AG08395 (cell line): ENCODE measurements at regions not wholly inside any gene's neighbourhood (a gene's known extent, or its start where the extent isn't known, plus 50 kb on each side); places are given as distances from the start of the nearest gene placed in this dataset.
"Not testable (repeated sequence)": the region's sequence is repeated elsewhere in the genome, so short reads cannot be mapped to it uniquely, and the experiment has no call there.

Experiments used
- DNase-seq: peaks from one replicate; pipeline ENCODE4 v3.0.0; 2012; ENCODE audit warnings: mixed read lengths, low spot score

DNA sequence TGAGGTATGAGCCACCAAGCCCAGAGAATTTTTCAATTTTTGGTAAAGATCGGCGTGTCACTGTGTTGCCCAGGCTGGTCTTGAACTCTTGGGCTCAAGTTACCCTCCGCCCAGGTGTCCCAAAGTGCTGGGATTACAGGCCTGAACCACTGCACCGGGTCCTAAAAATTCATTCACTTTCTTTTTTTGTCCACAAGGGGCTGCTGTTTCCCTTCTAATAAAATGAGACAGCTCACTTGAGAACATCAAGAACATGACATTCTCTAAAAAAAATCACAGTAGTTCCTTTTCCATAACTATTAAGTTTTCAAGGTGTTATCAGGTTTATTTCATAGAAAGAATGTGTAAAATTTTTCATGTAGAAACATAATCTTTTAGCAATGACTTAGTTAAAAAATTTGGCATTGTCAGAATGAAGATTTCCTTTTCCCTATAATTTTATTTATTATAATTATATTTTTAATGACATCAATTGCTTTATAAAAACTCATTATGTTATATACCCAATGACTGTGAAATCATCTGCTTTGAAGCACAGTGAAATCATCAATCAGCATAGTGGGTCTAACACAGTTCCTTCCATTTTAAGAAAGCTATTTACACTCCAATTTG lies 1723.8 kb upstream of the DEFB115 start:
- not testable (repeated sequence) for DNase-seq

DNA sequence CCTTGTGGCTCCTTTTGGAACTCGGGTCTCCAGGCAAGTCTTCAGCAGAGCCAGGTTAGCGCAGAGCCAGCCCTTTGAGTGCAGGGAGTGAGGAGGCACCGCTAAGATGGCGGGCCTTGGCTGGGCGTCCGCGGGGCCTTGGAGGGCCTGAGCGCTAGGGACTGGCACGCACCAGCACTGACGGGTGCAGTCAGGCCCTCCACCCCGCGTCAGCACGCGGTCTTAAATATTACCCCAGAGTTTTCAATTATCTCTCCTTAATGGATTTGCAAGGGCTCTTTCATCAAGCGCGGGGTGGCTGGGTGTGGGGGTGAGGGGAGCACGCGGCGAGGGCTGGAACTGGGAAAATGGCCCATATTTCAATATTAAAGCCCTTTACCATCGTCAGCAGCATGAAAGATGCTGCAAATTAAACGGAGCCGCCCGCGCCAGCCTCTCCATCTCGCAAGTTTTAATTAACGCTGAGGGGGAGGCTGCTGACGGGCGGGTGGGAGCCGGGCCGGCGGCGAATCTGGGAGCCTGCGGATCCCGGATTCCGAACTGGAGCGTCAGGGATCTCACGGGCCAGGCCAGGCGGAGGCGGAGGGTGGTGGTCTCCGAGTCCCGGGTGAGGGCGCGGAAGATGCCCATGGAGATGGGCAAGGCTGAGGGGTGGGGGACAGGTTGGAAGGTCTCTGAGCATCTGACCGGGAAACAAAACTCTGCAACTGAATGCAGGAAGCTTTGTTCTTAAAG lies 1690.4 kb upstream of the DEFB115 start:
- not testable (repeated sequence) for DNase-seq

DNA sequence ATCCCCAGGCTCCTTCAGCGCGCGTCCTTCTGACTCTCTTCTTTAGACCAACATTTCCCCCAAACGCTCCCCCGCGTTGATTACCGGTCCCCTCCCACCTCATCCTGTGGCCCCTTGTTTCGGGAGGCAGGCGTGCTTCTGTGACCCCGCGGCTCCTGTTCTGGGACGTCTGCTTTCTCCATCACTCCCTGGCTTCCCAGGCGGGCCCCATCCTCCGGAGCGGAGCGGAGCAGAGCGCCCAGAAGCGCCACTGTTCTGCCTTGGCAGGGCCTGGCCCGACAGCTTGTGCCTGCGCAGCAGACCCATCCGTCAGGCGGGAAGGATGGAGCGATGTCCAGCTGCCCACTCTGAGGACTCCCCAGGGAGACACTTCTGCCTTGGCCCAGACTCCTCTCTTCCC lies 1689.8 kb upstream of the DEFB115 start:
- not testable (repeated sequence) for DNase-seq

DNA sequence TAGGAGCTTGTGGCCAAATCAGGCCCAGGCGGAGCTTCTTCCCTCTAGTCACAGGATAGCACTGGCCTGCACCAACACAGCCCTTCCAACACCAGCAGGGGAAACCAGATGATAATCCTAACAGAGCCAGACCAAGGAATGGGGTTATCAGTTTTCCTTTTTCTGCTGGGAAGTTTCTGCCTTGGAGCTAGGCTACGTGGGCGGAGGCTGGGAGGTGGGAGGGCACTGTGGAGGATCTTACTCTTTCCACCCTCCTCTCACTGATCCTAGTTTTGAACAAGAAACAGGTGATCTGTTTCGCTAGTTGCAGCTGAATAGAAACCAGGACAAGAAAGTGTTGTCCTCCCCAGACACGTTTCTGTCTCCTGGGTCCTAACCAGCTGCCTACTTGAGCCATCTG lies 1687.3 kb upstream of the DEFB115 start:
- DNase-seq, result not testable (repeated sequence)

DNA sequence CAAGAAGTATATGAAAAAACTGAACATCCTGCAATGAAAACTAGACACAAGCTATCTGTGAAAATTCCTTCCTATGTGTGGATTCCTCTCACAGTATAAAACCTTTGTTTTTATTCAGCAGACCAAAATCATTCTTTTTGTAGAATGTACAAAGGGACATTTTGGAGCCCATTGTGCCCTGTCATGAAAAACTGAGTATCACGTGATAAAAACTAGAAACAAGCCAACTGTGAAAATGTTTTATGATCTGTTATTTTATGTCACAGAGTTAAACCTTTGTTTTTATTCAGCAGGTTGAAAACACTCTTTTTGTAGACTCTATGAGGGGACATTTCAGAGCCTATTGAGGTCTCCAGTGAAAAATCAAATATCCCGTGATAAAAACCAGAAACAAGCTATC lies 1667.9 kb upstream of the DEFB115 start:
- not testable (repeated sequence) for DNase-seq

DNA sequence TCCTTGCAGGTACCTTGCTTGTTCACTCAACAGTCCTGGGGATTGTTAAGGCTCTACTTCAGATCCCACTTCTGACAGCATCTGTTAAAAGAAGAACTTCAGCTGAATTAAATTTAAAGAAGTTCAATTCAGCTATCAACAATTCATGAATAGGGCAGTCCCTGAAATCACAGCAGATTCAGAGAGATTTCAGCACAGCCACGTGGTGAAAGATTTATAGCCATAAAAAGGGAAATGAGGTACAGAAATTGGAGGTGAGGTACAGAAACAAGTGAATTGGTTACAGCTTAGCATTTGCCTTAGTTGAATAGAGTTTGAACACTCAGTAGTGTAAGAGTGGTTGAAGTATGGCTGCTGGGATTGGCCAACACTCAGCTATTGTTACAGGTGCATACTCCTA lies 1653.3 kb upstream of the DEFB115 start:
- not testable (repeated sequence) for DNase-seq

DNA sequence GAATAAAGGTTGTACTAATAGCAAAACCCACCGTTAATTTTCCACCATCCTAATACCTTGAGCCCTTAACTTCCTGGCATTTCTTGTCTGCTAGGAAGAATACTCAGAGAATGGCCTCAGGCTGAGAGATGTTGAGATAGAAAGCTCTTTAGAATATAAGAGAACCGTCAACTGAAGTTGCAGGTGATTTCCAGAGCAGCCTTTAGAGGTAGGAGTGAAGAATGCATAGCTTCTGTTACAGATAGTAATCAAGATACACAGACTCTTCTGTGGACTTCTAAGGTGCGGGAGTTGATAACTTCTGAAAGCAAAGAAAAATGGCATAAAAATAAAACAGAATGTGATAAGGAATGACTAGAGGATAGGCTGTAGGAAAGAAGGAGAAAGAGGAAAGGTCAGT lies 1651.3 kb upstream of the DEFB115 start:
- not testable (repeated sequence) for DNase-seq

DNA sequence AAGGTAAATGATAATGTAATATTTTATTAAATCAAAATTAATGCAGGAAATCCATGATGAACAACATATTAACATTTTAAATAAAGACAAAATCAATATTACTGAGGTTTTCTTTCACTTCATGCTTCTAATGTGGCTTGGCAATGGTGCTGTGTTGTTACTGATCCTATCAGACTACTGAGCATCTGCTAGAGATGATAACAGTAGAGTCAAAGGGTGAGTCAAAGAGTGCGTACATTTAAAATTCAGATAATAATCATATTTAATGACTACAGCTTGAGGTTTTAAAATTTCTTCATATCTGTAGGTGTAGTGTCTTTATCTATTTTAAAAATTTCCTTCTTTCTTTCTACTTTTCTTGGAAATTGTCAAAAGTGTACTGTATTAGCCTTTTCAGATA lies 1628.1 kb upstream of the DEFB115 start:
- not testable (repeated sequence) for DNase-seq
